Endothelial cell of umbilical vein (primary cell): ENCODE measurements at regions not wholly inside any gene's neighbourhood (a gene's known extent, or its start where the extent isn't known, plus 50 kb on each side); places are given as distances from the start of the nearest gene placed in this dataset.

Source experiments
- BruUV-seq: library from RNA; stranded (reverse); fragments of 400-500 nt; replicated peaks from 2 replicates; lab custom pipeline; 2021; lab: Mats Ljungman, UMichigan
- CTCF ChIA-PET: fragments of 300-600, 350-600 bp; sonication (Branson Sonifier 250); formaldehyde crosslinking; loops from one replicate; lab custom pipeline; 2021; ENCODE audit warnings: antibody characterized with exemption, inconsistent platforms; lab: Charles Lee
- POLR2A ChIA-PET: fragments of 300-600, 350-600 bp; sonication (Branson Sonifier 250); formaldehyde crosslinking; loops from one replicate; lab custom pipeline; 2021; ENCODE audit warnings: antibody characterized with exemption, inconsistent platforms; lab: Charles Lee
- DNase-seq: peaks from one replicate; pipeline ENCODE4 v3.0.0-alpha.2; 2011; ENCODE audit warnings: low read depth, low spot score
- FAIRE-seq: peaks from 2 replicates; lab custom pipeline; 2011; peaks lifted over from hg19 to GRCh38; lab: Jason Lieb, UNC
- H2AFZ ChIP-seq: 2 replicates; pipeline ENCODE4 v1.6.0; 2012; ENCODE audit warnings: low read depth, low read length, control low read depth, inconsistent platforms
- H3K27ac ChIP-seq: 2 replicates; pipeline ENCODE4 v1.5.1; 2011; ENCODE audit warnings: low read depth, mild to moderate bottlenecking, control low read depth, low read length, moderate library complexity; ENCODE audit not compliant: insufficient read depth
- H3K27me3 ChIP-seq, 2 experiments: 2 replicates each; pipeline versions ENCODE4 v1.6.0 to v1.6.1; 2011; ENCODE audit warnings: low read length in 2 of 2, mixed read lengths in 1 of 2; ENCODE audit not compliant: control insufficient read depth in 2 of 2, insufficient read depth in 2 of 2
- H3K36me3 ChIP-seq, 2 experiments: 2 replicates in 1 of 2; 3 replicates in 1 of 2; pipeline ENCODE4 v1.5.1; 2011; ENCODE audit warnings: low read length in 2 of 2, mild to moderate bottlenecking in 1 of 2, moderate library complexity in 1 of 2; ENCODE audit not compliant: control insufficient read depth in 2 of 2, insufficient read depth in 2 of 2; ENCODE audit errors: extremely low read depth in 1 of 2
- H3K4me1 ChIP-seq: 3 replicates; pipeline ENCODE4 v1.5.1; 2011; ENCODE audit warnings: mild to moderate bottlenecking, low read length; ENCODE audit not compliant: control insufficient read depth, insufficient read depth; ENCODE audit errors: extremely low read depth
- H3K4me2 ChIP-seq: 2 replicates; pipeline ENCODE4 v1.6.1; 2011; ENCODE audit warnings: low read length, control low read depth, mixed read lengths; ENCODE audit not compliant: insufficient read depth
- H3K4me3 ChIP-seq, 3 experiments: fragments of 200-600 bp in 1 of 3; sonication (generic), shearing (Covaris generic) in 1 of 3; replicated peaks in 1 of 3; 2 replicates each; pipeline ENCODE4 v1.5.1; 2011 to 2016; ENCODE audit warnings: control low read depth in 3 of 3, low read length in 3 of 3, mild to moderate bottlenecking in 2 of 3, inconsistent platforms in 1 of 3, low read depth in 1 of 3, moderate library complexity in 1 of 3; ENCODE audit not compliant: insufficient read depth in 1 of 3
- H3K79me2 ChIP-seq: 2 replicates; pipeline ENCODE4 v1.6.0; 2012; ENCODE audit warnings: low read length, inconsistent platforms; ENCODE audit not compliant: control insufficient read depth, insufficient read depth
- H3K9ac ChIP-seq: replicated peaks from 2 replicates; pipeline ENCODE3; 2011; ENCODE audit warnings: low read length, control low read depth; ENCODE audit not compliant: insufficient read depth; ENCODE audit errors: extremely low read depth
- H3K9me1 ChIP-seq: replicated peaks from 3 replicates; pipeline ENCODE4 v1.6.0; 2011; ENCODE audit warnings: mild to moderate bottlenecking, low read length; ENCODE audit not compliant: control insufficient read depth, insufficient read depth; ENCODE audit errors: extremely low read depth
- H3K9me3 ChIP-seq: replicated peaks from 2 replicates; pipeline ENCODE4 v1.5.1; 2012; ENCODE audit warnings: low read length, inconsistent platforms; ENCODE audit not compliant: control insufficient read depth, insufficient read depth
- H4K20me1 ChIP-seq: replicated peaks from 2 replicates; pipeline ENCODE3; 2011; ENCODE audit warnings: mild to moderate bottlenecking, low read length; ENCODE audit not compliant: control insufficient read depth, insufficient read depth; ENCODE audit errors: extremely low read depth
- EZH2 ChIP-seq: IDR thresholded peaks from 2 replicates; pipeline ENCODE4 v1.6.1; 2012; ENCODE audit warnings: borderline replicate concordance, low read depth, mild to moderate bottlenecking, moderate library complexity, low read length, inconsistent platforms; ENCODE audit not compliant: severe bottlenecking
- FOS ChIP-seq: IDR thresholded peaks from 2 replicates; pipeline ENCODE4 v1.6.1; 2011; ENCODE audit warnings: mild to moderate bottlenecking, low read length, moderate library complexity, borderline replicate concordance; ENCODE audit not compliant: insufficient read depth
- GATA2 ChIP-seq: IDR thresholded peaks from 2 replicates; pipeline ENCODE4 v1.7.0; 2011; ENCODE audit warnings: low read depth, mild to moderate bottlenecking, moderate library complexity, mixed read lengths, low read length; ENCODE audit not compliant: insufficient read length, insufficient read depth
- JUN ChIP-seq: IDR thresholded peaks from 2 replicates; pipeline ENCODE4 v1.6.1; 2011; ENCODE audit warnings: borderline replicate concordance, low read depth; ENCODE audit not compliant: insufficient read length, insufficient read depth
- MYC ChIP-seq: IDR thresholded peaks from one replicate; pipeline ENCODE4 v1.6.1; 2011; ENCODE audit warnings: mild to moderate bottlenecking, low read depth, low read length
- POLR2A ChIP-seq: IDR thresholded peaks from 2 replicates; pipeline ENCODE4 v1.6.1; 2012; ENCODE audit warnings: low read depth, mild to moderate bottlenecking, control low read depth, low read length
- POLR2AphosphoS5 ChIP-seq: IDR thresholded peaks from 2 replicates; pipeline ENCODE4 v1.6.1; 2012; ENCODE audit warnings: low read depth, mild to moderate bottlenecking, control low read depth, low read length, moderate library complexity; ENCODE audit not compliant: insufficient read depth
- dilution Hi-C: fragments of 300-500 bp; cut with MboI; formaldehyde crosslinking; loops from one replicate; pipeline ENCODE4 v1.15.0; 2019; ENCODE audit warnings: low sequenced_read_pairs; ENCODE audit not compliant: extremely low pct_ligation_motif_present
- intact Hi-C: fragments of 100-400 bp; cut with micrococcal nuclease; formaldehyde crosslinking; loops from one replicate; pipeline ENCODE4 v1.10.0; 2022
- TF ChIP-seq, protein P1 (sequence below), 2 donors: IDR thresholded peaks; 1 replicate in 1 of 2; 2 replicates in 1 of 2; pipeline ENCODE4 v1.5.1; 2011; ENCODE audit warnings: low read length in 2 of 2, mild to moderate bottlenecking in 2 of 2, moderate library complexity in 2 of 2, control low read depth in 1 of 2, inconsistent platforms in 1 of 2, low read depth in 1 of 2; ENCODE audit not compliant: insufficient read depth in 1 of 2; ENCODE audit errors: extremely low read depth in 1 of 2
- TF ChIP-seq, protein P2 (sequence below): IDR thresholded peaks from 2 replicates; pipeline ENCODE4 v1.6.1; 2011; ENCODE audit not compliant: insufficient read depth, insufficient read length

DNA sequence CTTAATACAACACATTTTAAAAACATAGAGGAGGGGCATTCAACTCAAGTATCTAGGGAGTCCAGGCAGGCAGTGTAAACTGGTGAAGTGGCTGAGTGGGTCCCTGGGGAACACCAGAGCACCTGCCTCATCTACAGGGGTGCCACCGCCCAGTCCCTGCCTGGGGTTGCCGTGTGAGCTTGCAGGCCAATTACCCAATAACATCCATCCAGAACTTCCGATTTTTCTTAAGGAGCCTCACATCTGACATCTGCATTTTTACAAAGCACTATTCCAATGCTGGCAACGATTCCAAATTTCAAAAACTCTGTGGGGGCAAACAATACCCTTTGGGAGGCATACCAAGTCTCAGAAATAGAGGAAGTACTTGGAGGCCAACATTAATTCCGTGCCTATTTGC lies 288.4 kb upstream of the TSHZ2 start:
- intact Hi-C loops = no loop called here
- H2AFZ ChIP-seq = no peak overlapping the region
- DNase-seq = no peak
- no peak for TF ChIP-seq EZH2
- no peak for TF ChIP-seq POLR2AphosphoS5
- TF ChIP-seq POLR2A = no peak
- TF ChIP-seq, protein P1, sequence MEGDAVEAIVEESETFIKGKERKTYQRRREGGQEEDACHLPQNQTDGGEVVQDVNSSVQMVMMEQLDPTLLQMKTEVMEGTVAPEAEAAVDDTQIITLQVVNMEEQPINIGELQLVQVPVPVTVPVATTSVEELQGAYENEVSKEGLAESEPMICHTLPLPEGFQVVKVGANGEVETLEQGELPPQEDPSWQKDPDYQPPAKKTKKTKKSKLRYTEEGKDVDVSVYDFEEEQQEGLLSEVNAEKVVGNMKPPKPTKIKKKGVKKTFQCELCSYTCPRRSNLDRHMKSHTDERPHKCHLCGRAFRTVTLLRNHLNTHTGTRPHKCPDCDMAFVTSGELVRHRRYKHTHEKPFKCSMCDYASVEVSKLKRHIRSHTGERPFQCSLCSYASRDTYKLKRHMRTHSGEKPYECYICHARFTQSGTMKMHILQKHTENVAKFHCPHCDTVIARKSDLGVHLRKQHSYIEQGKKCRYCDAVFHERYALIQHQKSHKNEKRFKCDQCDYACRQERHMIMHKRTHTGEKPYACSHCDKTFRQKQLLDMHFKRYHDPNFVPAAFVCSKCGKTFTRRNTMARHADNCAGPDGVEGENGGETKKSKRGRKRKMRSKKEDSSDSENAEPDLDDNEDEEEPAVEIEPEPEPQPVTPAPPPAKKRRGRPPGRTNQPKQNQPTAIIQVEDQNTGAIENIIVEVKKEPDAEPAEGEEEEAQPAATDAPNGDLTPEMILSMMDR (IDR thresholded peaks at IDR 0.05; ENCODE audit: extremely low read depth in 1 of 2, insufficient read depth in 1 of 2, low read depth in 1 of 2, low read length in 2 of 2) = no peak
- H3K9me3 ChIP-seq = no peaks in the 10 kb centered on the region
- H3K27ac ChIP-seq = no peak overlapping the region
- dilution Hi-C loops = no loop called here
- no peaks in the 10 kb centered on the region for H3K9me1 ChIP-seq
- no peak for FAIRE-seq
- H3K36me3 ChIP-seq = no peaks in the 10 kb centered on the region
- H3K27me3 ChIP-seq = no peaks in the 10 kb centered on the region
- ChIA-PET CTCF (no interaction called here), POLR2A (no interaction called here)
- H3K79me2 ChIP-seq = no peaks in the 10 kb centered on the region
- H3K4me2 ChIP-seq = no peak overlapping the region
- H4K20me1 ChIP-seq = no peaks in the 10 kb centered on the region
- BruUV-seq = no TSS peak
- no peak overlapping the region for H3K4me3 ChIP-seq
- H3K4me1 ChIP-seq = no peaks in the 10 kb centered on the region
- H3K9ac ChIP-seq = no peak overlapping the region

DNA sequence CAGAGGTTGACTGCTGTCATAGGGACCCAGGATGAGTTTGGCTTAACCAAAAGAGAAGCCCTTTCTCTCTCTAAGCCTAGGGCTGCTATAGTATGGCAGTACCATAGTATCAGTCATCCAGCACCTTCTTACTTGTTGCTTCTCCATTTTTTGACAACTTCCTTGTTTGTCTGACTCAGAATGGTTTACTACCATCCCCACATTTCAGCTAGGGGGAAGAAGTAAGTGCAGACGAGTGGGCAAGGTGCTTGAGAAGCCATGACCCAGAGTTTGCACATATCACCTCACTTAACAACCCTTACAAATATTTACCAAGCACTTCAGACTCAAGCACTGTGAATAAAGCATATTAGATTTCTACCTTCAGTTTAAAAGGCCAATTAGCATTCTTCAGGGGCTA lies 289.9 kb upstream of the TSHZ2 start:
- H3K9me3 ChIP-seq = no peaks in the 10 kb centered on the region
- FAIRE-seq (no peak), DNase-seq (no peak)
- H3K27ac ChIP-seq = no peak overlapping the region
- no TSS peak for BruUV-seq
- no peaks in the 10 kb centered on the region for H4K20me1 ChIP-seq
- no peaks in the 10 kb centered on the region for H3K9me1 ChIP-seq
- H3K79me2 ChIP-seq = no peaks in the 10 kb centered on the region
- TF ChIP-seq GATA2 = no peak
- TF ChIP-seq, protein P1 (IDR thresholded peaks at IDR 0.05; ENCODE audit: extremely low read depth in 1 of 2, insufficient read depth in 1 of 2, low read depth in 1 of 2, low read length in 2 of 2) = no peak
- TF ChIP-seq MYC = no peak
- TF ChIP-seq, protein P2, sequence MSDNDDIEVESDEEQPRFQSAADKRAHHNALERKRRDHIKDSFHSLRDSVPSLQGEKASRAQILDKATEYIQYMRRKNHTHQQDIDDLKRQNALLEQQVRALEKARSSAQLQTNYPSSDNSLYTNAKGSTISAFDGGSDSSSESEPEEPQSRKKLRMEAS = no peak
- no peak for TF ChIP-seq POLR2A
- TF ChIP-seq JUN = no peak
- no peak for TF ChIP-seq FOS
- TF ChIP-seq EZH2 = no peak
- TF ChIP-seq POLR2AphosphoS5 = no peak
- no peaks in the 10 kb centered on the region for H3K36me3 ChIP-seq
- H3K9ac ChIP-seq = no peak overlapping the region
- H3K4me3 ChIP-seq = no peak overlapping the region
- no peaks in the 10 kb centered on the region for H3K27me3 ChIP-seq
- CTCF ChIA-PET = no interaction called here
- no peaks in the 10 kb centered on the region for H3K4me1 ChIP-seq
- dilution Hi-C loops = no loop called here
- intact Hi-C loops = no loop called here
- no peak overlapping the region for H2AFZ ChIP-seq
- H3K4me2 ChIP-seq = no peak overlapping the region
- POLR2A ChIA-PET = no interaction called here
